ENCODE measurements at regions not wholly inside any gene's neighbourhood (a gene's known extent, or its start where the extent isn't known, plus 50 kb on each side); places are given as distances from the start of the nearest gene placed in this dataset.

DNA sequence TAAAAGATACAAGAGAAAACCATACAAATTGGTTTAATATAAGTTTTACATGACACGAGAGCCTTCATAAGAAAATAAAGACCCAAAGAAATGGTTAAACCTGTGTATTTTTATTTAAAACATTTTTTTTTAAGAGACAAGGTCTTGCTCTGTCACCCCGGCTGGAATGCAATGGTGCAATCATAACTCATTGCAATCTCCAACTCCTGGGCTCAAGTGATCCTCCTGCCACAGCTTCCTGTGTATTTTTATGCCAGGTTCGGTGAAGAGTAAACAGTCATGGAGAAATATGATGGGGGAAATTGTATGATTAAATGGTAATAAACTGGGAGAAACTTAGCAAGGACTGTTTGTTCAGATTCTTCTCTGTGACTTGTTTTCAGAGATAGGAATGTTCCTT, 441.0 kb downstream of the TUSC7 start:
- Mint-ChIP-seq H3K36me3 (no peaks in the 10 kb centered on the region), H3K4me3 (no peak overlapping the region), H3K27me3 (no peaks in the 10 kb centered on the region), H3K4me1 (ENCODE audit: unreplicated experiment) (peaks cover 14% of the 10 kb centered on the region), H3K9me3 (peaks cover 6% of the 10 kb centered on the region), H3K27ac (no peak overlapping the region)
- TF ChIP-seq CTCF (conservative IDR thresholded peaks at IDR 0.05), result no peak
- DNase-seq (ENCODE audit: extremely low spot score, unreplicated experiment), result no peak

GRCh38 chr3:117160176-117160575, 450.6 kb downstream of the TUSC7 start:
- no peak overlapping the region for H3K4me3 Mint-ChIP-seq
- H3K9me3 Mint-ChIP-seq, result no peaks in the 10 kb centered on the region
- TF ChIP-seq CTCF (conservative IDR thresholded peaks at IDR 0.05), result no peak
- H3K27ac Mint-ChIP-seq, result no peak overlapping the region
- peaks cover 4% of the 10 kb centered on the region for H3K4me1 Mint-ChIP-seq (ENCODE audit: unreplicated experiment)
- no peak for DNase-seq (ENCODE audit: extremely low spot score, unreplicated experiment)
- H3K27me3 Mint-ChIP-seq, result no peaks in the 10 kb centered on the region
- no peaks in the 10 kb centered on the region for H3K36me3 Mint-ChIP-seq

GRCh38 chr3:117161816-117162215, 452.2 kb downstream of the TUSC7 start:
- Mint-ChIP-seq H3K4me3 (no peak overlapping the region), H3K27me3 (no peaks in the 10 kb centered on the region), H3K27ac (no peak overlapping the region), H3K36me3 (no peaks in the 10 kb centered on the region), H3K4me1 (ENCODE audit: unreplicated experiment) (no peaks in the 10 kb centered on the region), H3K9me3 (no peaks in the 10 kb centered on the region)
- no peak for DNase-seq (ENCODE audit: extremely low spot score, unreplicated experiment)
- TF ChIP-seq CTCF (conservative IDR thresholded peaks at IDR 0.05), result no peak

- H3K4me3 Mint-ChIP-seq, result no peak overlapping the region
- H3K27ac Mint-ChIP-seq, result no peak overlapping the region
- H3K27me3 Mint-ChIP-seq, result no peaks in the 10 kb centered on the region
Measured at GRCh38 chr3:117165176-117165575, 455.6 kb downstream of the TUSC7 start.

DNA sequence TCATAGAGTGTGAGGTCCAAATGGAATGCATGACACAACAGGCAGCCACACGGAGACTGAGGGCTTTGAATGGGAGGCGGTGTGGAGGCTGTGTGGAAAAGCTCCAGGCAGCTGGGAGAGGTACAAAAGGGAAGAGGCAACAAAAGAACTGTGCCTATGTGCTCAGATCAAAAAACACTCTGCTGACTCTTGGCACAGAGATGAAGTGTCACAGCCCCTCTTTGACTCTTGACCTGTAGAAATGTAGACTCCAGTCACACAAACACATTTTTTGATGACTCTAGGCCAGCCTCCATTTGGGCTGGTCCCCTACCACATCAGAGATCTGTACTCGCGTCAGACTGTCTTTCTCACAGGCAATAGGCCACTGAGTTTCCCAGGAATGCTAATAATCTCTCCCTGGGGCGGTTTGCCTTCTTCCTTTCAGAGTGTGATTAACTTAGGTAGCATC, 456.0 kb downstream of the TUSC7 start:
- no peak for TF ChIP-seq CTCF (conservative IDR thresholded peaks at IDR 0.05)
- Mint-ChIP-seq H3K27ac (no peak overlapping the region), H3K27me3 (no peaks in the 10 kb centered on the region), H3K9me3 (no peaks in the 10 kb centered on the region), H3K4me3 (no peak overlapping the region), H3K4me1 (ENCODE audit: unreplicated experiment) (no peaks in the 10 kb centered on the region), H3K36me3 (no peaks in the 10 kb centered on the region)
- DNase-seq (ENCODE audit: extremely low spot score, unreplicated experiment), result no peak

More at GRCh38 chr3:117165176-117165575, 455.6 kb downstream of the TUSC7 start:
- no peaks in the 10 kb centered on the region for H3K36me3 Mint-ChIP-seq
- no peak for DNase-seq (ENCODE audit: extremely low spot score, unreplicated experiment)
- no peak for TF ChIP-seq CTCF (conservative IDR thresholded peaks at IDR 0.05)
- H3K4me1 Mint-ChIP-seq (ENCODE audit: unreplicated experiment), result no peaks in the 10 kb centered on the region
- H3K9me3 Mint-ChIP-seq, result no peaks in the 10 kb centered on the region

DNA sequence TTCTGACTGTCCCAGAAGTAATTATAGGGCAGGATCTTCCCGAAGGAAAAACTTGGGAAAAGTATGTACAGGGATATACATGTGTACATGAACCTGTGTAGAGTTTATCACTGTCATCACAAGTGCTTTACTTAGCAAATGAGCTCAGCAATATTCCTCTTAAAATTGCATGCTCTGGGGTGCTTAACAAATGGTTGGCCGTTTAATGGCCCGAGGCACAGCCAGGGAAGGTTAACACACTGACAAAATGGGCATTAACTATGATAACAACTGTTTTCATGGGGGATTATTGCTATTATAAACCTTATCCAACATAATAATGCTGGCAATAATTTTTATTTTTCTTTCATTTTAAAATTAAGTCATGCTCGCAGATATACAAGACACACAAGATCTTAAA, 459.3 kb downstream of the TUSC7 start:
- Mint-ChIP-seq H3K27me3 (no peaks in the 10 kb centered on the region), H3K4me3 (no peak overlapping the region), H3K36me3 (no peaks in the 10 kb centered on the region), H3K27ac (no peak overlapping the region), H3K4me1 (ENCODE audit: unreplicated experiment) (no peaks in the 10 kb centered on the region), H3K9me3 (no peaks in the 10 kb centered on the region)
- no peak for DNase-seq (ENCODE audit: extremely low spot score, unreplicated experiment)
- no peak for TF ChIP-seq CTCF (conservative IDR thresholded peaks at IDR 0.05)

Measured in type B pancreatic cell (in vitro differentiated cells).